ENCODE measurements at regions not wholly inside any gene's neighbourhood (a gene's known extent, or its start where the extent isn't known, plus 50 kb on each side); places are given as distances from the start of the nearest gene placed in this dataset.

DNA sequence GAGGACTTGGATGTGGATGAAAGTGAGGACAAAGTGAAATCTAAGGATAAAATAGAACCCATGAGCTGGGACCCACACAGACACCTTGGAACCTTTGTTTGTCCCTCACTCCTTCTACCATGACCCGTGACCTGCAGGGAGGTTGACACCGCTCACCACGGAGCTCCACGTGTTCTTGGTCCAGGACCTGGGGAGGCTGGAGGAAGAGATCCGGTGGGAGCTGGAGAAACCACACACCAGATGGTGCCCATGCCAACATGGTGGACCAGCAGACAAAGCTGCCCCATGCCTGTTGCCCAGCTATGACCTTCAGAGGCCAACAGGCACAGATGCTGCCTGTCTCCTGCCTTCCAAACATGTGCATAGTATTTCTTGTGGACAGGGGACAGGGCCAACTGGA is 721.9 kb downstream of the PTPRU start:
- WGBS, 3 donors, result 80 to 89% (median 86%) methylated on average over 5 of the region's 5 CpGs
- no peak for DNase-seq
- TF ChIP-seq CTCF (IDR thresholded peaks at IDR 0.05) (no peak), EP300 (IDR thresholded peaks at IDR 0.05) (no peak), POLR2A (IDR thresholded peaks at IDR 0.05) (no peak)
- no peak overlapping the region for H3K27ac ChIP-seq
- H3K9me3 ChIP-seq, result no peaks in the 10 kb centered on the region
- H3K4me3 ChIP-seq, result no peak overlapping the region
- H3K27me3 ChIP-seq, result no peaks in the 10 kb centered on the region
- H3K36me3 ChIP-seq, result no peaks in the 10 kb centered on the region
- intact Hi-C loops (cut with DNase I), result no loop called here
- no peaks in the 10 kb centered on the region for H3K4me1 ChIP-seq (ENCODE audit: insufficient read depth)

DNA sequence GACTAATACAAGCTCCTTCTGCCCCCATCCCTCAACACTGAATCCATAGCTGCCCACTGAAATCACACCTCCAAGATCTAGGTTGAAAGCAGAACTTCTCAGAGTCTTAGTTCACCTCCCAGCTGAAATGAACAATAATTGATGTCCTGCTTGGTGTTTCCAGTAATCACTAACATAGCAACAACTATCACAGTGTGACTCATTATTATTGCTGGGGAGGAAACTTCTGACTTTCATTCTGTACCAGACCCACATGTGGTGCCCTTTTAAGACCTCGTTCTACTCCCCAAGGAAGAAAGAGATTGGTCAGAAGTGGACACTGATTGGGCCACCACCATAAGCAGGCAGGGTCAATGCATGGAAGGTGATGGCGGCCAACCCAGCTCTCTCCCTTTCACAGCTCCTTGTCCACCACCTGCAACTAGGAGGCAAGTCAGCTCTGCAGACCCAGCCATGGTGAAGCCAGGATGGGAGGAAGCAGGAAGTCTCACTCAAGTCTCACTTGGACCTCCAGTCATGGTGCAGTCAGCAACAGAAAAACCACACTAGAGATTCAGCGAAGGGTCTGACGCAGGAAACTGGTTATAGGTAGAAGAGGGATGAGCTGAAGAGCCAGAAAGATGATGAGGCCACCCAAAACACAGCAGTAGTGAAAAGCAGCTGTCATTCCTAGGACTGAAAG is 720.2 kb downstream of the PTPRU start:
- Histone ChIP-seq H3K4me3 (no peak overlapping the region), H3K27me3 (no peaks in the 10 kb centered on the region), H3K9me3 (no peaks in the 10 kb centered on the region), H3K27ac (no peak overlapping the region), H3K36me3 (no peaks in the 10 kb centered on the region), H3K4me1 (ENCODE audit: insufficient read depth) (no peaks in the 10 kb centered on the region)
- 82 to 88% (median 82%) methylated on average over 4 of the region's 4 CpGs for WGBS, 3 donors
- DNase-seq, result no peak
- TF ChIP-seq POLR2A (IDR thresholded peaks at IDR 0.05) (no peak), CTCF (IDR thresholded peaks at IDR 0.05) (no peak), EP300 (IDR thresholded peaks at IDR 0.05) (no peak)
- intact Hi-C loops (cut with DNase I), result no loop called here

GRCh38 chr1:29954591-29954990 is 718.3 kb downstream of the PTPRU start:
- DNase-seq, result no peak
- H3K4me1 ChIP-seq (ENCODE audit: insufficient read depth), result no peaks in the 10 kb centered on the region
- intact Hi-C loops (cut with DNase I), result no loop called here
- WGBS, 3 donors, result 69 to 74% (median 71%) methylated on average over 3 of the region's 3 CpGs
- no peaks in the 10 kb centered on the region for H3K36me3 ChIP-seq
- no peak overlapping the region for H3K27ac ChIP-seq
- H3K27me3 ChIP-seq, result no peaks in the 10 kb centered on the region
- H3K4me3 ChIP-seq, result no peak overlapping the region
- TF ChIP-seq EP300 (IDR thresholded peaks at IDR 0.05), result no peak
- no peak for TF ChIP-seq CTCF (IDR thresholded peaks at IDR 0.05)
- TF ChIP-seq POLR2A (IDR thresholded peaks at IDR 0.05), result no peak
- H3K9me3 ChIP-seq, result no peaks in the 10 kb centered on the region

GRCh38 chr1:29953961-29954360 is 717.6 kb downstream of the PTPRU start:
- intact Hi-C loops (cut with DNase I), result no loop called here
- 16 to 23% (median 19%) methylated on average over 7 of the region's 7 CpGs for WGBS, 3 donors

More at GRCh38 chr1:29953961-29954360, 717.6 kb downstream of the PTPRU start:
- Histone ChIP-seq H3K27me3 (no peaks in the 10 kb centered on the region), H3K36me3 (no peaks in the 10 kb centered on the region), H3K4me1 (ENCODE audit: insufficient read depth) (no peaks in the 10 kb centered on the region), H3K4me3 (no peak overlapping the region), H3K27ac (no peak overlapping the region), H3K9me3 (no peaks in the 10 kb centered on the region)
- no peak for TF ChIP-seq EP300 (IDR thresholded peaks at IDR 0.05)
- no peak for TF ChIP-seq CTCF (IDR thresholded peaks at IDR 0.05)
- no peak for TF ChIP-seq POLR2A (IDR thresholded peaks at IDR 0.05)
- DNase-seq, result no peak

Measured in ovary (tissue), 7 donors.